Left hindlimb (tissue), 1 donor: ENCODE measurements at regions not wholly inside any gene's neighbourhood (a gene's known extent, or its start where the extent isn't known, plus 50 kb on each side); places are given as distances from the start of the nearest gene placed in this dataset.

Source experiments
- DNase-seq: peaks from one replicate; pipeline ENCODE4 v3.0.0-alpha.2; 2018

- DNase-seq: no peak
Measured at GRCh38 chr7:45359250-45359649, 201.7 kb downstream of the RAMP3 start.

- no peak for DNase-seq
Measured at GRCh38 chr7:45359776-45360175, 202.2 kb downstream of the RAMP3 start.

DNA sequence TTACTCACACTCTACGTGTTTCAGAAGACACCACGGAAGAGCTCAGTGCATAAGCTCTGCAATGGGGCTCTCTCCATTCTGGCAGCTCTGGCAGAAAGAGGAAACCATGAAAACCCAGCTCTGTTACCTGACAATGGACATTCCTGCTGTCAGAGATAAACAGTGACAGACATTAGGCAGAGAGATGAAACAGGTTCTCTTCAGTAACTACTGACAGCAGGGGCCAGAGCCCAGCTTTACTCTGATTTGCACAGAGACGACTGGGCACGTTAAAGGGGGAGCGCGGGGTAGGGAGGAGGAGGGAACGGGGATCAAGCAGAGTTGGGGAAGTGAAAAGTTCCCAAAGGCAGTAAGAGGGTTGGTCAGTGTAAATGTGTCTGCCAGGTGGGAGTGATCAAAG, 206.1 kb downstream of the RAMP3 start:
- DNase-seq: no peak

DNA sequence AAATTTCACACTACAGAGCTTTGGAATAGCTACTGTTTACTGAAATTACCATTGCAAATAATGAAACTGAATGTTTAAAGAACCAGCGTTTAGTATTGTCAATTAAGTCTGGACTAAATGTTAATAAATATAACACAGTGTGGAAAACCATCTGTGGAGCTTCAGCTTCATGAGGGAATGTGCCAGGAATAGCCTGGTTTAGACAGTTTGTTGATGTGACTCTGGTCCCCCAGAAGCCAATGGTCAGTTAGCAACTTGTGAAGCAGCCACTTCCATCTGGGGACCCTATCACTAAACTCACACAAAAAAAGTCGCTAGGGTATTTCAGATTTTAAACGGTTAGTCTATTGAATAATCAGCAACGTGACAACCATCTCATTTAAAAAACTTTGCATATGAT, 207.8 kb downstream of the RAMP3 start:
- no peak for DNase-seq

- DNase-seq: no peak
Measured at GRCh38 chr7:45366475-45366874, 207.7 kb upstream of the ADCY1 start.

- DNase-seq: no peak
Measured at GRCh38 chr7:45367026-45367425, 207.1 kb upstream of the ADCY1 start.

GRCh38 chr7:45368129-45368807, 205.9 kb upstream of the ADCY1 start:
- DNase-seq: no peak

DNA sequence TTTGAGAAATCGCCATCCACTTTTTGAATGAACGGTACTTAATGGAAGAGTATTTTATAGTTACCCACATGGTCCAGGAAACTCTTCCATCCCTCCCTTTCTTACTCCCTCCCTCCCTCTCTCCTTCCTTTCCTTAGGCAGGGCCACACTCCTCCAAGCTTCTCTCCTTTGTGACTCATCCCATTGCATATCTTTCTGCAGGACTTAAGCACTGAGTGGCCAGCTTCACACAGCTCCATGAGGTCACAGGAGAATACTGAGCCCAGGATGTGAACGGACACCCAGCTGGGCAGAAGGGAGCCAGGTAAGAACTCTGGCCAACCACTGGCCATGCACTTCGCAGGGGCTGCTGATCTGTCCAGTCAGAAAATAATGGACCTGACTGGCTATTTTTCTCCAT, 189.7 kb upstream of the ADCY1 start:
- no peak for DNase-seq

- no peak for DNase-seq
Measured at GRCh38 chr7:45387837-45388236, 186.3 kb upstream of the ADCY1 start.

DNA sequence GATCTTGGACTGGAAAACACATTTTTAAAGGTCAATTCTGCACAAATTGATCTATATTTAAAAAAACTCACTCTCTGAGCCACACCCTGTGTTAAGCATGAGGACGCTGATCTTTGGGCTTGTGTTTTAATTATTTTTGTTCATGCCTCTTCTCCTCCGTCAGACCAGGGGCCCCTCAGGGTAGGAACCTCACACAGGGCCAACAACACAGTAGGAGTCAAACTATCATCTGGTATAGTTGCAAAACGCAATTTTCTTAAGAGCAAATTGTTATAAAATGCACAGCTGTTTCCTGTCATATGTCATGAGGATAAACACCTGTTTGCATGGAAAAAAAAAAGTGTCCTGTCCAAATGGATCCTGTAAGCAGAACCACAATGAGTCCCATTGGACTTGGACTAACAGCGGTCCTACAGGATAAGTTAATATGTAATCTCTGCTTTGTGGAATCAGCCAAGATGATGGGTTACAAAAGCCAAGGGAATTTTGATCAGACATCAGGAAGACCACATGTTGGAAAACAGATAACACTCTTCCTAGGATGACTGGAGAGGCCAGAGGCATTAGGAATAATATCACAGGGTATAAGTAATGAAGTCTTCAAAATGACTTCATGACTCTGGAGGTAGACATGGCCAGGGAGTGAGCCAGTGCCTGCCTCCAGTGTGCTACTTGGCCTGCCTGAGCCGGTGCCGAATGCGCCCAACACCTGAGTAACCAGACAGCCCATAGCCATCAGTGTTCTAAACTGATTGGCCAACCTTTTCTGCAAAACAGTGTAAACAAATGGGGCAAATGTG, 184.9 kb upstream of the ADCY1 start:
- DNase-seq: no peak

- DNase-seq: no peak
Measured at GRCh38 chr7:45390180-45390579, 184.0 kb upstream of the ADCY1 start.

GRCh38 chr7:45390731-45391130, 183.4 kb upstream of the ADCY1 start:
- DNase-seq: no peak

DNA sequence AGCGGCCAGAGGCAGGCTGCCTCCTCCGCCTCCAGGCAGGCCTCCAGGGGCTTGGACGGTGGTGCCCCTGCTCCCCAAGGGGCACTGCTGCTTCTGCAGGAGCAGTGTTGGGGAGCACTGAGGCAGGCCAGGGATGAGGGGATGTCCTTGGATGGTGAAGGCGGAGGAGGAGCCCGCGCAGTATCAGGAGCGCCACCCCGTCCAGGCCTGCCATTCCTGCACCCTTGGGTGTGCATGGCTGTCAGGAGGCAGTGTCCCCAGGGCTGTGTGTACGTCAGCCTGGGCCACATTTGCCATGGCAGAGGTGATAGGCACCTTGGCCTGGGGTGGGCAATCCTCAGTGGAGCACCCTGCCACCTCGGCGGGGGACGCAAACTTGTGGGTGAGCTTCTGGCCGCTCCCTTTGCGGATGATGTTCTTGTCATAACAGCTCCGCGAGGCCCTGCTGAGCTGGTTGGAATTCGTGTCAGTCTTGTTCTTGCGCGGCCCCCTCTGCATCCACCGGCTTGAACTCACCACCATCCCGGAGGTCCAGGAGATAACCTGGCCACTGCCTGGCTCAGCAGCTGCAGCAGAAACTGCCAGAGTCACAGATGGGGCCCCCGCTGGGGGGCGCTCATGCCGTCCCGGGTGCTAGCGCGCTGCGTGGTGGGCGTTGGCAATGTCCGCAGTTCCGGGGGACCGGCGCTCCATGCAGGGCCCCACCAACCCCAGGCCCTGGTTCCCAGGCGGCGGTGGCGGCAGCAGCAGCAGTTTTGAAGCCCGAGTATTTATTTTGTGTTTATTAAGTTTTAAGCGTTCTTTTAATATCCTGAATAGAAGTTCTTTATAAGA, 182.3 kb upstream of the ADCY1 start:
- DNase-seq: no peak

GRCh38 chr7:45394117-45394708, 180.0 kb upstream of the ADCY1 start:
- DNase-seq: no peak

DNA sequence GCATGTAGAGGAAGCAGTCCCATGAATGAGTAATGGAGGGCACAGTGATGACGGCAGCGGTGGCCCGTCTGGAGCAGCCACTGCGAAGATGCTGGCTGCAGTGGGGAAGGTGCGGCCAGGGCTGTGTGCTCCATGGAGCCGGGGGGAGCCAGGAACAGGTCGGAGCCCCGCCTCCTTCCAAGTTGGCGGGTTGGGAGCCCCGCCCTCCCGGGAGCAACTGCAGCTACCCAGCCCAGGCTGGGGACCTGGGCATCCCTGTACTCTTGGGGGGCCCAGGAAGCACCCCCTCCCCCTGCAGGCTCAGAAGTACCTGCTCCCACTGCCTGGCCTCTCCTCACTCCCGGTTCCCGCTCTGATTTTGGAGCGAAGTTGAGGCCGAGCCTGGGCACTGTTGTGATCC, 175.1 kb upstream of the ADCY1 start:
- DNase-seq: no peak

DNA sequence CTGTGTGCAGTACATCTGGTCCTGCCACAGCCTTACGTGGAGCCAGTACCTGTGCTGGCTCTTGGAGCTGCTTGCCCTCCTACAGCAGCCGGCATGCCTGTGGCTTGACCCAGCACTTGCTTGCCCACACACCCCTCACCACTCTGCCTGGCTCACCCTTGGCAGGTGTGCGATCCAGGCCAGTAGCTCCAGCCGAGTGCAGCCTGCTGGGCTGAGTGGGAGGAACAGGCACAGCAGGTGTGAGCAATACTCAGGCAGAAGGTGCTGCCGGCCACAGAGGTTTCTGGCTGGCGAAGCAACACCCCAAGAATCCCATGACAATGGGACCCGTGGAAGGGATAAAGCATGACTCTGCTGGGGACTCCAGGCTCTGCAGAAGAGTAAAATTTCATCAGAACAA, 173.5 kb upstream of the ADCY1 start:
- DNase-seq: no peak

GRCh38 chr7:45401155-45401554, 173.0 kb upstream of the ADCY1 start:
- DNase-seq: no peak

GRCh38 chr7:45401851-45402250, 172.3 kb upstream of the ADCY1 start:
- DNase-seq: no peak

DNA sequence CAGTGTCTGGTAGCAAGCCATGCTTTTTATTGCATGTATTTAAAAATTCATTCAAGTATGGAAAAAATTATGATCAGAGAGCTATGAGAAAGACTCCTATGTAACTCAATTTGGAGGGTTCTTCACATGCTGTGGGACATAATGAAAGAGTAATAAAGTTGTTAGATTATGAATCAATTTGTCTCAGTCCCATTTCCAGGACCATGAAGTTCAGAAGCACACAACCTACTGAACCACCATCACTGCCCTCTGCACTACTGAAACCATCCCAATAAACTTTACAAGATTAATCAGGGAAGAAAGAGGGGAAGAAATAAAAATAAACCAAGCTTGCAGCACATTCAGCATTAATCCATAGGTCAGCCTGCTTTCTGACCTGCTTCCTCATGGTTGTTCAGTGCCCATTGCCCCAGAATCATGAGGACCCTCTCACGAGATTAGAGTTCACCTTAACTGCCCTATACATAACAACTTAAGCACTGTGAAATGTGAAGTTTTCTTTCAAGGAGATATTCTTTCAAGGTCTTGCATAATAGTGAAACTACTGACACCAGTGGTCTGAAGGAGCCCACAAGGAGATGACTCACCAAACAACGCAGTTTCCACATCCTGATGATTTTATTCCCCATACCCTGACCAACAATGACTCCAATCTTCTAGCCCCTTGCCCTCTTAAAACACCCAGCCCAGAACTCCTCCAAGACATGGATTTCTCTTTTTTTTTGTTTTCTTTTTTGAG, 171.5 kb upstream of the ADCY1 start:
- DNase-seq: no peak

GRCh38 chr7:45404622-45405021, 169.5 kb upstream of the ADCY1 start:
- DNase-seq: no peak

- no peak for DNase-seq
Measured at GRCh38 chr7:45407730-45408408, 166.3 kb upstream of the ADCY1 start.

- no peak for DNase-seq
Measured at GRCh38 chr7:45408409-45408737, 165.8 kb upstream of the ADCY1 start.
